ENCODE measurements at regions not wholly inside any gene's neighbourhood (a gene's known extent, or its start where the extent isn't known, plus 50 kb on each side); places are given as distances from the start of the nearest gene placed in this dataset.

- intact Hi-C loops (cut with DNase I), result no loop called here
- DNase-seq (no peak), ATAC-seq (no peak)
- Histone ChIP-seq H3K4me3 (no peak overlapping the region), H3K27me3 (no peaks in the 10 kb centered on the region), H3K27ac (no peak overlapping the region), H3K9me3 (no peaks in the 10 kb centered on the region), H3K4me1 (no peaks in the 10 kb centered on the region), H3K36me3 (no peaks in the 10 kb centered on the region)
- no peak for TF ChIP-seq CTCF (IDR thresholded peaks at IDR 0.05)
These were observed 107.5 kb upstream of the SDK1 start for GRCh38 chr7:3193379-3194120.

GRCh38 chr7:3194501-3195141, 106.4 kb upstream of the SDK1 start:
- Histone ChIP-seq H3K36me3 (no peaks in the 10 kb centered on the region), H3K9me3 (no peaks in the 10 kb centered on the region), H3K4me3 (no peak overlapping the region), H3K27ac (no peak overlapping the region), H3K4me1 (no peaks in the 10 kb centered on the region), H3K27me3 (no peaks in the 10 kb centered on the region)
- DNase-seq (no peak), ATAC-seq (peak; percentile 73)
- intact Hi-C loops (cut with DNase I), result no loop called here
- peak; percentile 8 for TF ChIP-seq CTCF (IDR thresholded peaks at IDR 0.05)

- TF ChIP-seq CTCF (IDR thresholded peaks at IDR 0.05), result no peak
- DNase-seq (no peak), ATAC-seq (no peak)
- Histone ChIP-seq H3K27ac (no peak overlapping the region), H3K4me3 (no peak overlapping the region), H3K4me1 (no peaks in the 10 kb centered on the region), H3K9me3 (no peaks in the 10 kb centered on the region), H3K27me3 (no peaks in the 10 kb centered on the region), H3K36me3 (no peaks in the 10 kb centered on the region)
- intact Hi-C loops (cut with DNase I), result no loop called here
These were observed 105.9 kb upstream of the SDK1 start for GRCh38 chr7:3195160-3195559.

- Histone ChIP-seq H3K27ac (no peak overlapping the region), H3K4me1 (no peaks in the 10 kb centered on the region), H3K36me3 (no peaks in the 10 kb centered on the region), H3K27me3 (no peaks in the 10 kb centered on the region), H3K4me3 (no peak overlapping the region), H3K9me3 (no peaks in the 10 kb centered on the region)
- ATAC-seq (no peak), DNase-seq (no peak)
- intact Hi-C loops (cut with DNase I), result no loop called here
- no peak for TF ChIP-seq CTCF (IDR thresholded peaks at IDR 0.05)
These were observed 104.2 kb upstream of the SDK1 start for GRCh38 chr7:3196629-3197400.

- no peaks in the 10 kb centered on the region for H3K36me3 ChIP-seq
- no peak overlapping the region for H3K27ac ChIP-seq
- no peak for DNase-seq
- H3K4me3 ChIP-seq, result no peak overlapping the region
- no peak for TF ChIP-seq CTCF (IDR thresholded peaks at IDR 0.05)
- H3K27me3 ChIP-seq, result no peaks in the 10 kb centered on the region
- ATAC-seq, result no peak
- H3K4me1 ChIP-seq, result no peaks in the 10 kb centered on the region
- no peaks in the 10 kb centered on the region for H3K9me3 ChIP-seq
- intact Hi-C loops (cut with DNase I), result no loop called here
These were observed 103.4 kb upstream of the SDK1 start for GRCh38 chr7:3197567-3198213.

Measured in upper lobe of right lung (tissue), 1 donor.